Limb (tissue), 2 donors: ENCODE measurements at regions not wholly inside any gene's neighbourhood (a gene's known extent, or its start where the extent isn't known, plus 50 kb on each side); places are given as distances from the start of the nearest gene placed in this dataset.

Experiments used
- DNase-seq, 2 donors: peaks; one replicate each; pipeline ENCODE4 v3.0.0-alpha.2; 2016; ENCODE audit errors: extremely low spot score in 2 of 2

GRCh38 chr10:45183174-45183573, 132.2 kb downstream of the OR13A1 start:
- DNase-seq: no peak

GRCh38 chr10:45197816-45198485, 117.5 kb downstream of the OR13A1 start:
- DNase-seq: no peak

- DNase-seq: peak in 1 of 2 donors; percentile 30
These were observed 116.8 kb downstream of the OR13A1 start for GRCh38 chr10:45198486-45199204.

- peak in 1 of 2 donors; percentile 28 for DNase-seq
These were observed 116.1 kb downstream of the OR13A1 start for GRCh38 chr10:45199205-45199740.

GRCh38 chr10:45201271-45201670, 114.1 kb downstream of the OR13A1 start:
- no peak for DNase-seq

GRCh38 chr10:45202242-45202641, 113.2 kb downstream of the OR13A1 start:
- no peak for DNase-seq

- no peak for DNase-seq
These were observed 110.2 kb downstream of the OR13A1 start for GRCh38 chr10:45204954-45205775.

GRCh38 chr10:45209888-45210287, 105.5 kb downstream of the OR13A1 start:
- no peak for DNase-seq

- no peak for DNase-seq
These were observed 103.8 kb downstream of the OR13A1 start for GRCh38 chr10:45211576-45211975.

GRCh38 chr10:45219416-45219815, 96.0 kb downstream of the OR13A1 start:
- no peak for DNase-seq

- no peak for DNase-seq
These were observed 94.5 kb downstream of the OR13A1 start for GRCh38 chr10:45220931-45221330.

GRCh38 chr10:45224219-45224841, 91.1 kb downstream of the OR13A1 start:
- DNase-seq: no peak

GRCh38 chr10:45227042-45227441, 88.4 kb downstream of the OR13A1 start:
- no peak for DNase-seq

GRCh38 chr10:45227456-45227855, 88.0 kb downstream of the OR13A1 start:
- DNase-seq: no peak

- no peak for DNase-seq
These were observed 85.6 kb downstream of the OR13A1 start for GRCh38 chr10:45229823-45230222.

GRCh38 chr10:45235260-45235769, 80.1 kb downstream of the OR13A1 start:
- peak; percentile 66 to 85 for DNase-seq

GRCh38 chr10:45235798-45236220, 79.6 kb downstream of the OR13A1 start:
- DNase-seq: no peak

GRCh38 chr10:45238896-45239295, 76.5 kb downstream of the OR13A1 start:
- DNase-seq: no peak

- DNase-seq: no peak
These were observed 75.8 kb downstream of the OR13A1 start for GRCh38 chr10:45239642-45240041.

- no peak for DNase-seq
These were observed 73.4 kb downstream of the OR13A1 start for GRCh38 chr10:45241865-45242520.

- no peak for DNase-seq
These were observed 72.1 kb downstream of the OR13A1 start for GRCh38 chr10:45243261-45243660.
